B cell (primary cell): ENCODE measurements at regions not wholly inside any gene's neighbourhood (a gene's known extent, or its start where the extent isn't known, plus 50 kb on each side); places are given as distances from the start of the nearest gene placed in this dataset.

Experiments used
- ATAC-seq: fragments of 200-7000 bp; cut with Tn5 transposase; one replicate; pipeline ENCODE4 v1.10.0; 2021; ENCODE audit warnings: low read depth, mild to moderate bottlenecking, moderate number of reproducible peaks, moderate library complexity
- CTCF ChIA-PET: fragments of 350-600 bp; sonication (Branson Sonifier 250); formaldehyde crosslinking; loops from one replicate; lab custom pipeline; 2021; ENCODE audit warnings: antibody characterized with exemption, inconsistent platforms; lab: Charles Lee
- POLR2A ChIA-PET: fragments of 350-600 bp; sonication (Branson Sonifier 250); formaldehyde crosslinking; loops from one replicate; lab custom pipeline; 2021; ENCODE audit warnings: antibody characterized with exemption; lab: Charles Lee
- DNase-seq: peaks from one replicate; pipeline ENCODE4 v3.0.0; 2013
- H2AFZ ChIP-seq: 2 replicates; pipeline ENCODE4 v1.6.1; 2012; ENCODE audit warnings: mild to moderate bottlenecking, low read depth, low read length; ENCODE audit not compliant: insufficient read depth, poor library complexity, severe bottlenecking
- H3K27ac ChIP-seq, 2 donors: 1 replicate in 1 of 2; 2 replicates in 1 of 2; pipeline ENCODE4 v1.5.1; 2012 to 2013; ENCODE audit warnings: low read length in 2 of 2, mild to moderate bottlenecking in 2 of 2, moderate library complexity in 1 of 2
- H3K27me3 ChIP-seq, 4 experiments: fragments of 200-600 bp in 1 of 4; sonication (generic) in 1 of 4; replicated peaks in 1 of 4; 1 replicate in 2 of 4; 2 replicates in 2 of 4; pipeline versions ENCODE4 v1.6.1 to v1.7.0; 2013 to 2016; ENCODE audit warnings: low read length in 3 of 4, mild to moderate bottlenecking in 2 of 4, mixed read lengths in 1 of 4, moderate library complexity in 1 of 4; ENCODE audit not compliant: insufficient read depth in 4 of 4, control insufficient read depth in 3 of 4; ENCODE audit errors: control extremely low read depth in 1 of 4
- H3K36me3 ChIP-seq, 2 experiments: replicated peaks in 1 of 2; 1 replicate in 1 of 2; 2 replicates in 1 of 2; pipeline versions ENCODE4 v1.6.1 to v1.7.1; 2013; ENCODE audit warnings: low read length in 1 of 2; ENCODE audit not compliant: insufficient read depth in 2 of 2, control insufficient read depth in 1 of 2; ENCODE audit errors: control extremely low read depth in 1 of 2, extremely low read depth in 1 of 2
- H3K4me1 ChIP-seq, 2 donors: fragments of 200-600 bp in 1 of 2; sonication (generic) in 1 of 2; 1 replicate in 1 of 2; 2 replicates in 1 of 2; pipeline versions ENCODE4 v1.5.1 to v1.6.1; 2013 to 2017; ENCODE audit warnings: low read length in 2 of 2; ENCODE audit not compliant: control insufficient read depth in 2 of 2, insufficient read depth in 2 of 2
- H3K4me2 ChIP-seq: replicated peaks from 2 replicates; pipeline ENCODE3; 2012; ENCODE audit warnings: mild to moderate bottlenecking, low read depth, low read length; ENCODE audit not compliant: poor library complexity, severe bottlenecking
- H3K4me3 ChIP-seq, 5 experiments: fragments of 200-600 bp in 1 of 5; sonication (generic) in 1 of 5; 1 replicate in 3 of 5; 2 replicates in 2 of 5; pipeline versions ENCODE4 v1.5.1 to v1.7.0; 2011 to 2016; ENCODE audit warnings: low read length in 4 of 5, mild to moderate bottlenecking in 4 of 5, low read depth in 2 of 5, control low read depth in 1 of 5, moderate library complexity in 1 of 5; ENCODE audit not compliant: insufficient read depth in 1 of 5; ENCODE audit errors: control extremely low read depth in 1 of 5, extremely low read depth in 1 of 5
- H3K79me2 ChIP-seq: fragments of 200-600 bp; sonication (generic); one replicate; pipeline ENCODE4 v1.6.0; 2016; ENCODE audit warnings: low read length; ENCODE audit not compliant: control insufficient read depth, insufficient read depth
- H3K9ac ChIP-seq: fragments of 200-600 bp; sonication (generic); 2 replicates; pipeline ENCODE4 v1.6.1; 2017; ENCODE audit warnings: mild to moderate bottlenecking, low read length, moderate library complexity
- H3K9me3 ChIP-seq, 3 donors: one replicate each; pipeline versions ENCODE4 v1.6.1 to v1.7.1; 2013; ENCODE audit warnings: low read length in 2 of 3; ENCODE audit not compliant: control insufficient read depth in 2 of 3, insufficient read depth in 1 of 3; ENCODE audit errors: control extremely low read depth in 1 of 3
- H4K20me1 ChIP-seq: 2 replicates; pipeline ENCODE4 v1.6.0; 2012; ENCODE audit warnings: mild to moderate bottlenecking, low read length; ENCODE audit not compliant: insufficient read depth, control insufficient read depth, poor library complexity, severe bottlenecking
- H3K27ac Mint-ChIP-seq: one replicate; pipeline ENCODE4 v1.8.0; 2021; ENCODE audit warnings: mixed read lengths
- H3K27me3 Mint-ChIP-seq: one replicate; pipeline ENCODE4 v1.8.0; 2021; ENCODE audit warnings: mixed read lengths
- H3K4me1 Mint-ChIP-seq: one replicate; pipeline ENCODE4 v1.8.0; 2021; ENCODE audit warnings: mixed read lengths
- H3K4me3 Mint-ChIP-seq: one replicate; pipeline ENCODE4 v1.8.0; 2021; ENCODE audit warnings: mixed read lengths
- H3K9me3 Mint-ChIP-seq: one replicate; pipeline ENCODE4 v1.8.0; 2022; ENCODE audit warnings: mixed read lengths; ENCODE audit not compliant: insufficient read depth
- CTCF ChIP-seq: fragments of 200-600 bp; IDR thresholded peaks from one replicate; pipeline ENCODE4 v1.8.0; 2022; ENCODE audit warnings: antibody characterized with exemption, mild to moderate bottlenecking
- EZH2 ChIP-seq: IDR thresholded peaks from 2 replicates; pipeline ENCODE4 v1.6.1; 2012; ENCODE audit warnings: borderline replicate concordance, low read depth, mild to moderate bottlenecking, moderate library complexity, low read length; ENCODE audit not compliant: insufficient read depth, poor library complexity, severe bottlenecking
- WGBS: methylation state at CpG from one replicate; pipeline ENCODE4 v1.1.5; 2013; ENCODE audit warnings: missing lambda C conversion rate; ENCODE audit not compliant: insufficient coverage; 5-methylcytosine and 5-hydroxymethylcytosine counted together
- intact Hi-C: fragments of 100-400 bp; cut with micrococcal nuclease; formaldehyde crosslinking; loops from one replicate; pipeline ENCODE4 v1.10.0; 2022

DNA sequence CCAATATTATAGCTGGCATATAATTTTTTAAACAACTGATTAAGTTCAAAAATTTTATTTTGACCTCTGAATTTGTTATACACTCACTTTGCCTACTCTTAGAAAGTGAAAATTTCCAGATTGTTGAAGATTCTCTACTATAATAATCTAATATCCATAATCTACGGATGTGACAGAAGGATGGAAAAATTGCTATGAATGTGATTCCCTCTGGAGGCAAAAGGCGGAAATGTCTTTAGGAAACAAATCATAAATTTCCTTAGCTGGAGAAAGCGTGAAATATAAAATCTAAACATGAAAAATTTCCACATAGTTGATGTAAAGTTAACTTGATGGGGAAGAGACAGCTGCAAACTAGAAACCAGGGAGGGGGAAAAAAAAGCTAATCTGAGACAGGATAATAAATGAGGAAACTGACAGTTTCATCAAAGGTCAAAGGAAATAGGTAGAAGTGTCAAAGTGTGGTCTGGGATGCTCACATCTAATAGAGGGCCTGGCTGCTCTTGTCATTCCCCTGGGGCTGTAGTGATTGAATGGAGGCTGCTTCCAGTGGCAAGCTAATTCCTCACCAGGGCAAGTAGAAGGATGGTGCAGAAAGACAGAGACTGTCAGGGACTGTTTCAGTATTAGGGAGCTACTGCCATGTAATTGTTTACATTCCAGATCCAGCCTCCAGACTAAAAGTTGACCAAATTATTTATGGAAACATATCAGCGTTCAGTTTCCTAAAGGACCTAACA lies 264.5 kb downstream of the SDHAF3 start:
- POLR2A ChIA-PET = no interaction called here
- Histone ChIP-seq H3K4me2 (no peak overlapping the region), H3K9ac (no peak overlapping the region), H3K36me3 (no peaks in the 10 kb centered on the region), H2AFZ (no peak overlapping the region), H3K27me3 (peaks cover 0 to 2% (median 0%) of the 10 kb centered on the region in 4 experiments), H3K4me3 (no peak overlapping the region), H4K20me1 (no peaks in the 10 kb centered on the region), H3K79me2 (no peaks in the 10 kb centered on the region), H3K4me1 (no peaks in the 10 kb centered on the region), H3K9me3 (no peaks in the 10 kb centered on the region), H3K27ac (no peak overlapping the region)
- no peak for TF ChIP-seq CTCF
- TF ChIP-seq EZH2 = no peak
- no peak overlapping the region for H3K27ac Mint-ChIP-seq
- no peak for DNase-seq
- CTCF ChIA-PET = no interaction called here
- no CpG with 5 or more reads among the region's 4 CpGs for WGBS
- ATAC-seq = no peak
- H3K9me3 Mint-ChIP-seq = no peaks in the 10 kb centered on the region
- H3K27me3 Mint-ChIP-seq = no peaks in the 10 kb centered on the region
- H3K4me1 Mint-ChIP-seq = no peaks in the 10 kb centered on the region
- intact Hi-C loops = no loop called here
- no peak overlapping the region for H3K4me3 Mint-ChIP-seq

GRCh38 chr7:97390052-97390451 lies 272.6 kb downstream of the SDHAF3 start:
- no peak overlapping the region for H2AFZ ChIP-seq
- no CpG with 5 or more reads among the region's 6 CpGs for WGBS
- H3K4me3 ChIP-seq = no peak overlapping the region
- H3K4me3 Mint-ChIP-seq = no peak overlapping the region
- no peaks in the 10 kb centered on the region for H3K36me3 ChIP-seq
- no peaks in the 10 kb centered on the region for H3K27me3 Mint-ChIP-seq
- no peak overlapping the region for H3K27ac ChIP-seq
- H3K9me3 ChIP-seq = peaks cover 0 to 4% (median 0%) of the 10 kb centered on the region in 3 donors
- ChIA-PET CTCF (no interaction called here), POLR2A (no interaction called here)
- no peak overlapping the region for H3K9ac ChIP-seq
- ATAC-seq (no peak), DNase-seq (no peak)
- no peak overlapping the region for H3K27ac Mint-ChIP-seq
- intact Hi-C loops = no loop called here
- no peaks in the 10 kb centered on the region for H3K27me3 ChIP-seq
- H3K4me1 Mint-ChIP-seq = no peaks in the 10 kb centered on the region
- H3K79me2 ChIP-seq = no peaks in the 10 kb centered on the region
- no peaks in the 10 kb centered on the region for H3K4me1 ChIP-seq
- H3K9me3 Mint-ChIP-seq = peaks cover 4% of the 10 kb centered on the region
- no peak overlapping the region for H3K4me2 ChIP-seq
- TF ChIP-seq CTCF (no peak), EZH2 (no peak)
- no peaks in the 10 kb centered on the region for H4K20me1 ChIP-seq
